Thyroid gland (tissue), 4 donors: ENCODE measurements at regions not wholly inside any gene's neighbourhood (a gene's known extent, or its start where the extent isn't known, plus 50 kb on each side); places are given as distances from the start of the nearest gene placed in this dataset.

ENCODE experiments used
- POLR2A ChIP-seq, 2 donors: fragments of 450-650 bp; IDR thresholded peaks; one replicate each; pipeline ENCODE4 v1.6.1; 2017; ENCODE audit warnings: antibody characterized with exemption in 2 of 2, mild to moderate bottlenecking in 2 of 2, moderate library complexity in 1 of 2
- TF ChIP-seq, protein P1 (sequence below), 6 experiments: fragments of 200-600 bp in 3 of 6; fragments of 450-650 bp in 3 of 6; sonication (generic) in 3 of 6; IDR thresholded peaks; one replicate each; pipeline ENCODE4 v1.5.1; 2016 to 2019; ENCODE audit warnings: antibody characterized with exemption in 6 of 6, mild to moderate bottlenecking in 2 of 6, inconsistent platforms in 1 of 6, moderate library complexity in 1 of 6

DNA sequence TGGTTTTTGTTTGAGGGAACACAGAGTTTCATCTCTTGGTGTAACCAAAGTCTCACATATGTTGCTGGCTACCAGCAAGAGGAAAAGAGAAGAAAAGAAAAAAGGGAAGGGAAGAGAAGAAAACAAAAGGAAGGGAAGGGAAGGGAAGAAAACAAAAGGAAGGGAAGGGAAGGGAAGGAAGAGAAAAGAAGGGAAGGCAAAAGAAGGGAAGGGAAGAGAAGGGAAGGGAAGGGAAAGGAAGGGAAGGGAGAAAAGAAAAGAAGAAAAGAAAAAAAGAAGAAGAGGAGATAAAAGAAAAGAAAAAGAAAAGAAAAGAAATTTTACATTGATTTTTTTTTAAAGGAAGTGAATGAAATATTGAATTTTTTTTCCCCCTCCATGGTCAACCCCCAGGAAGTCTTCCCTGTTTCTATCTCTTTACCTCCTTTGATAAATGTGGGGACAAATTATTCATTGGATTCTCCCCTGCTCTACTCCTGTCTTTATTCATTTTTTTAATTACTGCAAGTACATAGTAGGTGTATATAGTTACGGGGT lies 228.0 kb downstream of the SHOX start:
- TF ChIP-seq, protein P1, sequence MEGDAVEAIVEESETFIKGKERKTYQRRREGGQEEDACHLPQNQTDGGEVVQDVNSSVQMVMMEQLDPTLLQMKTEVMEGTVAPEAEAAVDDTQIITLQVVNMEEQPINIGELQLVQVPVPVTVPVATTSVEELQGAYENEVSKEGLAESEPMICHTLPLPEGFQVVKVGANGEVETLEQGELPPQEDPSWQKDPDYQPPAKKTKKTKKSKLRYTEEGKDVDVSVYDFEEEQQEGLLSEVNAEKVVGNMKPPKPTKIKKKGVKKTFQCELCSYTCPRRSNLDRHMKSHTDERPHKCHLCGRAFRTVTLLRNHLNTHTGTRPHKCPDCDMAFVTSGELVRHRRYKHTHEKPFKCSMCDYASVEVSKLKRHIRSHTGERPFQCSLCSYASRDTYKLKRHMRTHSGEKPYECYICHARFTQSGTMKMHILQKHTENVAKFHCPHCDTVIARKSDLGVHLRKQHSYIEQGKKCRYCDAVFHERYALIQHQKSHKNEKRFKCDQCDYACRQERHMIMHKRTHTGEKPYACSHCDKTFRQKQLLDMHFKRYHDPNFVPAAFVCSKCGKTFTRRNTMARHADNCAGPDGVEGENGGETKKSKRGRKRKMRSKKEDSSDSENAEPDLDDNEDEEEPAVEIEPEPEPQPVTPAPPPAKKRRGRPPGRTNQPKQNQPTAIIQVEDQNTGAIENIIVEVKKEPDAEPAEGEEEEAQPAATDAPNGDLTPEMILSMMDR (IDR thresholded peaks at IDR 0.05), result no peak
- no peak for TF ChIP-seq POLR2A (IDR thresholded peaks at IDR 0.05)
